K562 (cell line): ENCODE measurements at regions not wholly inside any gene's neighbourhood (a gene's known extent, or its start where the extent isn't known, plus 50 kb on each side); places are given as distances from the start of the nearest gene placed in this dataset.
A peak's percentile ranks its signal among the peaks of the same experiment; 100 is the strongest.

Source experiments
- ASH1L ChIP-seq: fragments of 450-650 bp; IDR thresholded peaks from 2 replicates; pipeline ENCODE4 v1.6.1; 2018; ENCODE audit warnings: borderline replicate concordance, mild to moderate bottlenecking, low read depth; ENCODE audit not compliant: partially characterized antibody
- CAMTA2 ChIP-seq: fragments of 250-450 bp; sonication (Bioruptor Pico); conservative IDR thresholded peaks from 2 replicates; pipeline ENCODE4 v1.5.1; 2022
- CSDE1 ChIP-seq, 2 experiments: fragments of 450-650 bp; IDR thresholded peaks; 2 replicates each; pipeline ENCODE4 v1.6.1; 2016; ENCODE audit warnings: mild to moderate bottlenecking in 1 of 2
- EGR1 ChIP-seq: fragments of 450-650 bp; conservative IDR thresholded peaks from 2 replicates; pipeline ENCODE4 v1.6.1; 2017; ENCODE audit warnings: mild to moderate bottlenecking
- FOSL1 ChIP-seq: fragments of 200-800 bp; sonication (Bioruptor generic); conservative IDR thresholded peaks from 2 replicates; pipeline ENCODE4 v1.6.1; 2016; ENCODE audit warnings: missing genetic modification characterization, missing compliant biosample characterization
- HOXB6 ChIP-seq: fragments of 250-450 bp; sonication (Bioruptor Pico); IDR thresholded peaks from 2 replicates; pipeline ENCODE4 v1.5.1; 2022; ENCODE audit warnings: mild to moderate bottlenecking, borderline replicate concordance
- MYC ChIP-seq, 2 experiments: fragments of 250-450 bp in 1 of 2; sonication (Bioruptor Pico) in 1 of 2; IDR thresholded peaks; 2 replicates each; pipeline versions ENCODE4 v1.5.1 to v1.6.1; 2012 to 2021; ENCODE audit warnings: low read depth in 2 of 2, borderline replicate concordance in 1 of 2, improper control_type of control experiment in 1 of 2, low read length in 1 of 2, mild to moderate bottlenecking in 1 of 2, moderate library complexity in 1 of 2
- NCOR1 ChIP-seq: fragments of 450-650 bp; IDR thresholded peaks from 2 replicates; pipeline ENCODE4 v1.6.1; 2016; ENCODE audit warnings: mild to moderate bottlenecking, moderate library complexity
- OTX1 ChIP-seq: fragments of 450-650 bp; formaldehyde crosslinking; IDR thresholded peaks from 2 replicates; pipeline ENCODE4 v1.4.0; 2022; ENCODE audit warnings: mild to moderate bottlenecking
- TAL1 ChIP-seq: fragments of 450-650 bp; IDR thresholded peaks from 2 replicates; pipeline ENCODE4 v1.6.1; 2016; ENCODE audit warnings: mild to moderate bottlenecking
- ZFP30 ChIP-seq: fragments of 250-450 bp; sonication (Bioruptor Pico); IDR thresholded peaks from 2 replicates; pipeline ENCODE4 v1.8.0; 2022; ENCODE audit warnings: moderate library complexity, mild to moderate bottlenecking, inconsistent platforms, borderline replicate concordance
- ZNF165 ChIP-seq: fragments of 250-450 bp; sonication (Bioruptor Pico); IDR thresholded peaks from 2 replicates; pipeline ENCODE4 v1.4.0; 2020; ENCODE audit warnings: borderline replicate concordance
- ZNF175 ChIP-seq: fragments of 200-800 bp; sonication (Bioruptor generic); IDR thresholded peaks from 2 replicates; pipeline ENCODE4 v1.6.1; 2016; ENCODE audit warnings: low read depth, mild to moderate bottlenecking, missing genetic modification characterization, missing compliant biosample characterization
- ZNF263 ChIP-seq: sonication (generic); formaldehyde crosslinking; IDR thresholded peaks from 2 replicates; pipeline ENCODE4 v1.8.0; 2022; ENCODE audit warnings: mild to moderate bottlenecking, missing genetic modification reagents, borderline replicate concordance
- ZNF311 ChIP-seq: fragments of 250-450 bp; sonication (Bioruptor Pico); IDR thresholded peaks from 2 replicates; pipeline ENCODE4 v1.4.0; 2020; ENCODE audit warnings: mild to moderate bottlenecking, moderate library complexity
- ZNF644 ChIP-seq: fragments of 200-800 bp; sonication (Bioruptor generic); IDR thresholded peaks from 2 replicates; pipeline ENCODE4 v1.6.1; 2016; ENCODE audit warnings: low read depth, missing genetic modification characterization, missing compliant biosample characterization
- ZNF764 ChIP-seq: fragments of 250-450 bp; sonication (Bioruptor Pico); IDR thresholded peaks from 2 replicates; pipeline ENCODE4 v1.4.0; 2020; ENCODE audit warnings: low read depth, mild to moderate bottlenecking, moderate library complexity
- ZNF780A ChIP-seq: fragments of 250-450 bp; sonication (Bioruptor Pico); IDR thresholded peaks from 2 replicates; pipeline ENCODE4 v1.5.0; 2021; ENCODE audit warnings: mild to moderate bottlenecking
- ZZZ3 ChIP-seq: fragments of 450-650 bp; IDR thresholded peaks from 2 replicates; pipeline ENCODE4 v1.6.1; 2016; ENCODE audit warnings: antibody characterized with exemption, mild to moderate bottlenecking, moderate library complexity
- TF ChIP-seq, protein P1 (sequence below): conservative IDR thresholded peaks from 2 replicates; pipeline ENCODE4 v1.6.1; 2011; ENCODE audit warnings: low read depth, mild to moderate bottlenecking, low read length; ENCODE audit not compliant: control insufficient read depth
- TF ChIP-seq, protein P2 (sequence below): sonication (generic); formaldehyde crosslinking; IDR thresholded peaks from 2 replicates; pipeline ENCODE4 v1.8.0; 2022; ENCODE audit warnings: mild to moderate bottlenecking, missing genetic modification reagents
- TF ChIP-seq, protein P3 (sequence below): fragments of 450-650 bp; formaldehyde crosslinking; IDR thresholded peaks from 2 replicates; pipeline ENCODE4 v1.4.0; 2022; ENCODE audit warnings: mild to moderate bottlenecking, moderate library complexity
- TF ChIP-seq, protein P4 (sequence below): fragments of 450-650 bp; formaldehyde crosslinking; IDR thresholded peaks from 2 replicates; pipeline ENCODE4 v1.4.0; 2022; ENCODE audit warnings: missing genetic modification characterization

DNA sequence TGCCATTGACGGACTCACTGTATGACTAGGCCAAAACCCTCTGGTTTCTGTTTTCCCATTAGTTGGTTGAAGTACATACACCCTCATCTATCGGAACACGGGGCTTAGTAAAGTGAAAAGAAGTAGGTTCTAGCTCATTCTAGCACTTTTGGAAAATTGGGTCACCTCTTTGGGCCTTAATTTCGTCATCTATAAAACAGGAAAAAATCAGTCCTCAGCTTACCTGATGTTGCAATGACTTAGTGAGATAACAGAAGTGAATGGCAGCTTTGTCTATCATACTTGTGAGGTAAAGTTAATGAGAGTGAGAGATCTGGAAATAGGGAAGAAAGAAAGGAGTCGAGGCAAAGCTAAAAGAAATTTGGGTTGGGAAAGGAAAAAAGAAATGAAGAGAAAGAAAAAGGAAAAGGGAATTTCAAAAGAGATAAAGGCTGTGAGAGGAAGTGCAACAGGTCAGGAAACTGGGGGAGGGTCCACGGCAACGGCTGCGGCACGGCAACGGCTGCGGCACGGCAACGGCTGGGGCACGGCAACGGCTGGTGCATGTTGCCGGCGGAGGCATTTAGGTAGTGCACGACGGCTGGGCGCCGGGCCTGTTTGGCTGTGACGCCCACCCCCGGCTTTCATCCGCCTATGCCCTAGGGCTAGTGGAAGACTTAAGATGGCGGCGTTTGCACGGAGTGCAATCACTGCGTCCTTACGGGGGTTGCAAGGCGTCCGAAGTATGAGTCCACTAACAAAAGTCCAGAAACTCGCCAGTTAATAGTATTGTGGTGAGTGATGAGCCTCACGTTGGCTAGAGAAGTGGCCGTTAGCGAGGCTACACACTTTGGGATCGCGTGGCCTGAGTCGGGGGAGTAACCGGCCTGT, 91.4 kb upstream of the XIST start (continued):
- TF ChIP-seq, protein P1, sequence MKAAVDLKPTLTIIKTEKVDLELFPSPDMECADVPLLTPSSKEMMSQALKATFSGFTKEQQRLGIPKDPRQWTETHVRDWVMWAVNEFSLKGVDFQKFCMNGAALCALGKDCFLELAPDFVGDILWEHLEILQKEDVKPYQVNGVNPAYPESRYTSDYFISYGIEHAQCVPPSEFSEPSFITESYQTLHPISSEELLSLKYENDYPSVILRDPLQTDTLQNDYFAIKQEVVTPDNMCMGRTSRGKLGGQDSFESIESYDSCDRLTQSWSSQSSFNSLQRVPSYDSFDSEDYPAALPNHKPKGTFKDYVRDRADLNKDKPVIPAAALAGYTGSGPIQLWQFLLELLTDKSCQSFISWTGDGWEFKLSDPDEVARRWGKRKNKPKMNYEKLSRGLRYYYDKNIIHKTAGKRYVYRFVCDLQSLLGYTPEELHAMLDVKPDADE, result peak; percentile 86; the same call in 1 of the 2 replicates
- TF ChIP-seq MYC (IDR thresholded peaks at IDR 0.05; ENCODE audit: low read depth, low read length) (peak; percentile 61; the same call in 1 of the 2 replicates), MYC (CRISPR knock-in tag; IDR thresholded peaks at IDR 0.05; ENCODE audit: borderline replicate concordance, low read depth) (no peak), NCOR1 (peak; percentile 77), ZNF644 (no peak), ZNF780A (CRISPR knock-in tag) (no peak), TAL1 (no peak), ZNF311 (CRISPR knock-in tag) (no peak), HOXB6 (CRISPR knock-in tag) (no peak), ZNF263 (CRISPR knock-in tag) (no peak), ZNF175 (CRISPR knock-in tag) (peak; percentile 81; the same call in 1 of the 2 replicates), ZZZ3 (no peak), CSDE1 (IDR thresholded peaks at IDR 0.05) (no peak), ZNF165 (CRISPR knock-in tag) (no peak), ZNF764 (no peak), CAMTA2 (CRISPR knock-in tag) (no peak; the same call in 1 of the 2 replicates), EGR1 (peak; percentile 96), ZFP30 (CRISPR knock-in tag) (no peak), FOSL1 (tag) (peak; percentile 39; the same call in 1 of the 2 replicates), OTX1 (CRISPR knock-in tag) (no peak), ASH1L (no peak)
- TF ChIP-seq, protein P2, sequence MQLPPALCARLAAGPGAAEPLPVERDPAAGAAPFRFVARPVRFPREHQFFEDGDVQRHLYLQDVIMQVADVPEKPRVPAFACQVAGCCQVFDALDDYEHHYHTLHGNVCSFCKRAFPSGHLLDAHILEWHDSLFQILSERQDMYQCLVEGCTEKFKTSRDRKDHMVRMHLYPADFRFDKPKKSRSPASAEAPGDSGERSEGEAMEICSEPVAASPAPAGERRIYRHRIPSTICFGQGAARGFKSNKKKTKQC (CRISPR knock-in tag), result no peak
- TF ChIP-seq, protein P3, sequence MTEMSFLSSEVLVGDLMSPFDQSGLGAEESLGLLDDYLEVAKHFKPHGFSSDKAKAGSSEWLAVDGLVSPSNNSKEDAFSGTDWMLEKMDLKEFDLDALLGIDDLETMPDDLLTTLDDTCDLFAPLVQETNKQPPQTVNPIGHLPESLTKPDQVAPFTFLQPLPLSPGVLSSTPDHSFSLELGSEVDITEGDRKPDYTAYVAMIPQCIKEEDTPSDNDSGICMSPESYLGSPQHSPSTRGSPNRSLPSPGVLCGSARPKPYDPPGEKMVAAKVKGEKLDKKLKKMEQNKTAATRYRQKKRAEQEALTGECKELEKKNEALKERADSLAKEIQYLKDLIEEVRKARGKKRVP (CRISPR knock-in tag), result no peak
- TF ChIP-seq, protein P4, sequence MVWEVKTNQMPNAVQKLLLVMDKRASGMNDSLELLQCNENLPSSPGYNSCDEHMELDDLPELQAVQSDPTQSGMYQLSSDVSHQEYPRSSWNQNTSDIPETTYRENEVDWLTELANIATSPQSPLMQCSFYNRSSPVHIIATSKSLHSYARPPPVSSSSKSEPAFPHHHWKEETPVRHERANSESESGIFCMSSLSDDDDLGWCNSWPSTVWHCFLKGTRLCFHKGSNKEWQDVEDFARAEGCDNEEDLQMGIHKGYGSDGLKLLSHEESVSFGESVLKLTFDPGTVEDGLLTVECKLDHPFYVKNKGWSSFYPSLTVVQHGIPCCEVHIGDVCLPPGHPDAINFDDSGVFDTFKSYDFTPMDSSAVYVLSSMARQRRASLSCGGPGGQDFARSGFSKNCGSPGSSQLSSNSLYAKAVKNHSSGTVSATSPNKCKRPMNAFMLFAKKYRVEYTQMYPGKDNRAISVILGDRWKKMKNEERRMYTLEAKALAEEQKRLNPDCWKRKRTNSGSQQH, result 0 out of 2 replicates have a peak, but pooled peaks have one; percentile 37
